ENCODE measurements at regions not wholly inside any gene's neighbourhood (a gene's known extent, or its start where the extent isn't known, plus 50 kb on each side); places are given as distances from the start of the nearest gene placed in this dataset.

- TF ChIP-seq, protein P1, sequence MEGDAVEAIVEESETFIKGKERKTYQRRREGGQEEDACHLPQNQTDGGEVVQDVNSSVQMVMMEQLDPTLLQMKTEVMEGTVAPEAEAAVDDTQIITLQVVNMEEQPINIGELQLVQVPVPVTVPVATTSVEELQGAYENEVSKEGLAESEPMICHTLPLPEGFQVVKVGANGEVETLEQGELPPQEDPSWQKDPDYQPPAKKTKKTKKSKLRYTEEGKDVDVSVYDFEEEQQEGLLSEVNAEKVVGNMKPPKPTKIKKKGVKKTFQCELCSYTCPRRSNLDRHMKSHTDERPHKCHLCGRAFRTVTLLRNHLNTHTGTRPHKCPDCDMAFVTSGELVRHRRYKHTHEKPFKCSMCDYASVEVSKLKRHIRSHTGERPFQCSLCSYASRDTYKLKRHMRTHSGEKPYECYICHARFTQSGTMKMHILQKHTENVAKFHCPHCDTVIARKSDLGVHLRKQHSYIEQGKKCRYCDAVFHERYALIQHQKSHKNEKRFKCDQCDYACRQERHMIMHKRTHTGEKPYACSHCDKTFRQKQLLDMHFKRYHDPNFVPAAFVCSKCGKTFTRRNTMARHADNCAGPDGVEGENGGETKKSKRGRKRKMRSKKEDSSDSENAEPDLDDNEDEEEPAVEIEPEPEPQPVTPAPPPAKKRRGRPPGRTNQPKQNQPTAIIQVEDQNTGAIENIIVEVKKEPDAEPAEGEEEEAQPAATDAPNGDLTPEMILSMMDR (IDR thresholded peaks at IDR 0.05; ENCODE audit: control insufficient read depth, extremely low read depth, insufficient read depth) = no peak
- DNase-seq (ENCODE audit: low read depth) = no peak
- H3K4me3 ChIP-seq (ENCODE audit: low read depth, low read length) = no peak overlapping the region
Measured at GRCh38 chr14:89586258-89587135, 169.5 kb upstream of the FOXN3 start.

GRCh38 chr14:89578156-89578555 is 161.1 kb upstream of the FOXN3 start:
- no peak for DNase-seq (ENCODE audit: low read depth)
- TF ChIP-seq, protein P1 (IDR thresholded peaks at IDR 0.05; ENCODE audit: control insufficient read depth, extremely low read depth, insufficient read depth) = no peak
- no peak overlapping the region for H3K4me3 ChIP-seq (ENCODE audit: low read depth, low read length)

DNA sequence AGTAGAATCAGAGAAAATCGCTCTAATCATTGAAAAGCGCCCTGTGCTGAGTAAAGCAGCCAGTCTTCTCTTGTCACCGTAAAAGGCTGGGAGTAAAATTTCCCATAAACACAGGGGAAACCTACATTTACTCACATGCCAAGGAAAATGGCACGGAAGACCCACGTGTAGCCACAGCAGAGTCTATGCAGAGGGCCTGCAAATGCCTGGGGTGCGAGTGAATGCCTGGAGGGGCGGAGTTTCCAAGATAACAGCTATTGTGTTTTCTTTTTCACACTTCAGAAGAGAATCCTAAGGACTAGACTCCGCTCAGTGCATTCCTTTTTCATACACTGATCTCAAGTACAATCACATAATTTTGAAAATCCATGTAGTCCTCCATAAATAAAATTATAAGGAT is 159.9 kb upstream of the FOXN3 start:
- no peak for DNase-seq (ENCODE audit: low read depth)
- no peak overlapping the region for H3K4me3 ChIP-seq (ENCODE audit: low read depth, low read length)
- TF ChIP-seq, protein P1 (IDR thresholded peaks at IDR 0.05; ENCODE audit: control insufficient read depth, extremely low read depth, insufficient read depth) = no peak

GRCh38 chr14:89576145-89576927 is 159.3 kb upstream of the FOXN3 start:
- no peak for DNase-seq (ENCODE audit: low read depth)
- TF ChIP-seq, protein P1 (IDR thresholded peaks at IDR 0.05; ENCODE audit: control insufficient read depth, extremely low read depth, insufficient read depth) = no peak
- H3K4me3 ChIP-seq (ENCODE audit: low read depth, low read length) = no peak overlapping the region

DNA sequence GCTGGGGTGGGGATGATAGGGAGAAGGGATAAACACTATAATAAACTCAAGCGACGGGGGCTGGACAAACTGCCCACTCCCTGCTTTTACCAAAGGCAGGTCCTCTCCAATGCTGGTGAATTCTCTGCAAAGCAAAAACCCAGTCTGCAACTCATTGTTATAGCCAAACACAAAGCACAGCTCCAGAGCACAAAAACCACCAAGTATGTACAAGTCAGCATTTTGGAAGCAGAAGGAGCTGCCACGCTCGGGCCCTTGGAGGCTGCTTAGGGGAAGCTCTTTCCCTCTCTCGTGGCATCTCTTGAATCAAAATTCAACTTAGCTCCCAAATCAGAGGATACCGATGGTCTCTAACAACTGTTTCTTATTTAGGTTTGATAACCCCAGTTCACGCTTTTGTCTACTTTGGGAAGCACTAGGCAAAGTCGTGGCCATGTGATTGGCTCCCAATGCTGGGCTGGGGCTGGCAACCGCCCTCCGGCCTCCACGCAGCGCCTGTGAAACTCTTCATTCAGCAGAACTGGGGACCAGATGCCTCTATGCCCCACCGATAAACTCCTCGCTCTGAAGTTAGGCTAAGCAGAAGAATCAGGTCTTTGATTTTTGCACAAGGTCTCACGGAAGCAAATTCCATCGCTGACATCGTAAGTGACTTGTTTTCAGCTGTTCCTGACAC is 158.5 kb upstream of the FOXN3 start:
- no peak overlapping the region for H3K4me3 ChIP-seq (ENCODE audit: low read depth, low read length)
- no peak for DNase-seq (ENCODE audit: low read depth)
- TF ChIP-seq, protein P1 (IDR thresholded peaks at IDR 0.05; ENCODE audit: control insufficient read depth, extremely low read depth, insufficient read depth) = no peak

GRCh38 chr14:89574420-89574819 is 157.4 kb upstream of the FOXN3 start:
- TF ChIP-seq, protein P1 (IDR thresholded peaks at IDR 0.05; ENCODE audit: control insufficient read depth, extremely low read depth, insufficient read depth) = no peak
- no peak overlapping the region for H3K4me3 ChIP-seq (ENCODE audit: low read depth, low read length)
- DNase-seq (ENCODE audit: low read depth) = no peak
